ENCODE measurements at regions not wholly inside any gene's neighbourhood (a gene's known extent, or its start where the extent isn't known, plus 50 kb on each side); places are given as distances from the start of the nearest gene placed in this dataset.

DNA sequence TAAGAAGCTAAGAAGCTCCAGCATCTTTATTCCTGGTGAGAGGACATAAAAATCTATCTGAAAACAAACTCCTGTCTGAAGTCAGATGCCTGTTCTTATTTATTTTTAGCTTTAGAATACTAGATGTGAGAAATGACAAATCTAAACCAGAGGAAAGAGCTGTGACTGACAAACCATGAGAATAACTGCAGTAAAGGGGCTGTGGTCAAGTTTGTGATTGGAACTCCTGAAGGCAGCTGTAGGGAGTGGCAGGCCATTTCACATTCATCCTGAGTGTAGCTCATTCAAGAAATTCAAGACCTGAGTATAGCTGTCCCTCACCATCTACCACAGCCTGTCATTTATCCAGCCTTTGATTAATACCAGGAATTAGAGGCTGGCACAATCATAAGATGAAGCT lies 718.8 kb downstream of the BRINP1 start:
- TF ChIP-seq CTCF (optimal IDR thresholded peaks at IDR 0.05 in 1 of 3, IDR thresholded peaks at IDR 0.05 in 1 of 3, conservative IDR thresholded peaks at IDR 0.05 in 1 of 3; ENCODE audit: extremely low read depth in 1 of 3, insufficient read depth in 2 of 3, low read length in 3 of 3) (no peak), EZH2 (IDR thresholded peaks at IDR 0.05; ENCODE audit: low read length) (no peak)
